HG02884 (cell line): ENCODE measurements at regions not wholly inside any gene's neighbourhood (a gene's known extent, or its start where the extent isn't known, plus 50 kb on each side); places are given as distances from the start of the nearest gene placed in this dataset.
"Not testable (repeated sequence)": the region's sequence is repeated elsewhere in the genome, so short reads cannot be mapped to it uniquely, and the experiment has no call there.

Experiments used
- ATAC-seq: cut with Tn5 transposase; IDR thresholded peaks from one replicate; pipeline ENCODE4 v1.9.1; 2021; ENCODE audit warnings: mild to moderate bottlenecking, moderate library complexity; ENCODE audit not compliant: unreplicated experiment

DNA sequence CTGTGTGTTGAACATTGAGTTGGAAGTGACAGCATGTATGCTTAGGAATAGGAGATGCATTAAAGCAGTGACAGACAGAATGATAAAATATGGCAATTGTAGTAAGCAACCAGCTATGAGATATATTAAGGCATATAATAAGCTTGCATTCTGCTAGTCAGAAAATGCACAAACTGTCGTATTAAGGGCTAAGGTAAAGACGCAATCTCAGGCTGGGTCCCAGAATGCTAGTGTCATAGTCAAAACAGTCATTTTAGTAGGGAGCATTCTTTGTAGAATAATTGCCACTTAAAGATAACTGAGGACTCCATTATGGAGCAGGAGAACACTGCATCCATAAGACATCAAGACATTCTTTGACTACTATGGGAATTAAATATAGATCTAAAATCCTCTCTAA, 1369.7 kb upstream of the C9orf72 start:
- no peak for ATAC-seq

DNA sequence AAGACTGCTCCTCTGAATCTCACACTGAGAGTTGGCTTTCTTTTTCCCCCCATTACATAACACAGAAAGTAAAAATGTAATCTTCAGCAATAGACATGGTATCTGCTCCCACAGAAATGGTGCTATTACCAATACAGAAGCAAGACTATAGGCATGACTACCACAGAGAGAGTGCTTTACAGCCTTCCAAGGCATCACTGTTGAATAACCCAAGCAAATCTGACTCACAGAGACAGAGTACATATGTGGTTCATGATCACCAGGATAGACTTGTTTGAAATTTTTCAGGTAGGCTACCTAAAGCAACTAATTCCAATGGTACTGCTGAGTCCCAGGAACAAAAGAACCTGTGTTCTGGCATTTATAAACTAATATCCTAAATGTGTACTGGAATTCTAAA, 1373.4 kb upstream of the C9orf72 start:
- no peak for ATAC-seq

DNA sequence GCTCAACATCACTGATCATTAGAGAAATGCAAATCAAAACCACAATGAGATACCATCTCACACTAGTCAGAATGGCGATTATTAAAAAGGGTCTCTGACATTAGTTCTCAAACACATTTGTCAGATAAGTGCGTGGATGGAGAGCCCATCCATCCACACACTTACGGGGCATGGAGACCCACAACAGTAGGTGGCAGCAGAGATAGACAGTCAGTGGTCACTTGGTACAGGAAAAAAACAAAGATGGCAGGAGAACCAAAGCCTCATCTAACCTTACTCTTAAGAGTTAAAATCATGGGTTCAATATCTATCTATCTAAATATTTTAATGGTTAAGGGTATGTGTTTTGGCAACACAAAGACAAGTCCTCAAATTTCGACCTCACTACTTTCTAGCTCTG, 1378.7 kb upstream of the C9orf72 start:
- no peak for ATAC-seq

DNA sequence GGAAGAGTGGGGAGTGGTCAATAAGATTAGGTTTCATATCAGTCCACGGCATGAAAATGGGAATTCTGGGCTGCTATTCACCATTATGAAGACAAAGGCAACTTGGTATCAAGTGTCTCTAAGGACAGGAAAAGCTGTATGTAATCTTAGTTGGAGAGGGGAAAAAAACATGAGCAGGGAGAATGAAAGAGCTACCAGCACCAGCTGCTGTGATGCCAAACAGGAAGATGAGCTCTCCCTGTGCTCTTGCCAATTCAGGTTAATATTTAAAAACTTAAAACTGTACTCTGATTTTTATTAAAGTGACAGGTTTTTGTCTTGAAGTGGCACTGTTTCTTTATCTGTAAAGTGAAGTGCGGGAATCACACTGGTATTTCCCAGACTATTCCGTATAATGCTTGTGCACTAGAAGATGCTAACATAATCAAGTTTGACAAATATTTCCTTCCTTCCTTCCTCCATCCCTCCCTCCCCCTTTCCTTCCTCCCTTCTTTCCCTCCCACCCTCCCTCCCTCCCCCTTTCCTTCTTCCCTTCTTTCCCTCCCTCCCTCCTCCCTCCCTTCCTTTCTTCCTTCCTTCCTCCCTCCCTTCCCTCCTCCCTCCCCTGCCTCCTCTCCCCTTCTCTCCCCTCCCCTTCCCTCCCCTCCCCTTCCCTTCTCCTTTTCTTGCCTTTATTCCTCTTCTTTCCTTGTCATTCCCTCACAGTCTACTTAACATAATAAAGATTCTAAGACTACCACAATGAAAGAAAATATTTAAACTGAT, 1383.0 kb upstream of the C9orf72 start:
- no peak for ATAC-seq

DNA sequence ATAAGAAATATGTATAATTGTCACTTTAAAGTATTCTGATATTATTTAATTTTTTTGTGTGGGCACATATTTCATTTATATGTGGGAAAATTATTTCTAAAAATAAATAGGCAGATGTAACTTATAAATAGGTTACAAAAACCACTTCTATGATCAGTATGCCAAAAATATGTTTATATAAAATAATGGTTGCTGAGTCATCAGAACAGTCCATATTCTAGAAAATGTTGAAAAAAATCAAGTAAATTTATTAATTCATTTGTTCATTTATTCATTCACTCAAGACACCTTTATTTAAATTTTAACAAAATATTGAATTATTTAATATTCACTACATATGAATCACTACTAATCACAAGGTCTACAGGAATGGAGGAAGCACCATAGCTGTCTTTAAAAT, 1387.3 kb upstream of the C9orf72 start:
- no peak for ATAC-seq

DNA sequence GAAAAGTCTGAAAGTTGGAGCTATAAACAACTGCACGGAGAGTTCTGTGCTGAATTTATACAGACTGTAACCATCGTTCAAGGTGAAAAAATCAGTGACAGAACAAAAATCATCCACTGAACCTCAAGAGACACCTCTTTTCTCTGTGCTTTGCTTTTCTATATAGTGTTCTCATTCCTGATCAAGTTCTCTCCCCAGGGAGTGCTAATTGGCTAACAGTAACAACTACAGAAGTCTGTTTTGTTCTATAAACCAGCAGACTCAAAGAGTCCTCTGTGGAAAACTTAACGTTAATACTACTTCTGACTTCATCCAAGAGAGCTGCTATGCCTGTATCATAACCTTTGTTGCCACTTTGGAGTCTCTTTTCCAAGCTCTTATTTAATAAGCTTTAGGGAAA, 1388.3 kb upstream of the C9orf72 start:
- ATAC-seq: no peak

DNA sequence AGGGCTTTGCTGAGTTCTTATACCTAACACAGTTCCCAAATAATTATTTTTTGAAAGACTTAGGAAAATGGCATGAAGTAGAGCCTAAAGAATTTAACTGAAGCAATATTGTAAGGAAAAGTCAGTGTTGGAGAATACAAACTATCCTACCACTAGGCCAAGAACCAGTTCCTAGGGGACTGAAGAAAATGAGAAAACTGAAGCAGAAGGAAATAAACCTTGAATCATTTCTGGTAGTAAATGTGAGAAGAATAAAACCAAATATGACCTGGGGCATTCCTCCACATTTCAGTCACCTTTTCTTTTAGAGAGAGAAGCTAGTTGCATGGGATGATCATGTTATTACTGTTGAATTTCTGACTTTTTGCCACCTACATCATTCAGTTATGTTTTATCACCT, 1393.9 kb upstream of the C9orf72 start:
- no peak for ATAC-seq

DNA sequence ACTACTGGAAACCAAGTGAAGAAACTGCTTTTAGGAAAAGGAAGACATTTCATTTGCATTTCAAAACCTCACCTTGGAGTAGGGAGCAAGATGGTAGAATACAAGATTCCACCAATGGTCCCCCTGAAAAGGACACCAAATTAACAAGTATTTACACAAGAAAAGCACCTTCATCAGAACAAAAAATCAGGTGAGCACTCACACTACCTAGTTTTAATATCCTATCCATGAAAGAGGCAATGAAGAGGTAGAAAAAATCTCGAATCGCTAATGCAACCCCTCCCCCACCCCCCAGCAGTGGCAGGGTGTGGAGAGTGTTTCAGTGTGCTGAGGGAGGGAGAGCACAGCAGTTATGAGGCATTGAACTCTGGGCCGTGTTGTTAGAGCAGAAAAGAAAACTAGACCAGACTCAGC, 1397.0 kb upstream of the C9orf72 start:
- no peak for ATAC-seq

DNA sequence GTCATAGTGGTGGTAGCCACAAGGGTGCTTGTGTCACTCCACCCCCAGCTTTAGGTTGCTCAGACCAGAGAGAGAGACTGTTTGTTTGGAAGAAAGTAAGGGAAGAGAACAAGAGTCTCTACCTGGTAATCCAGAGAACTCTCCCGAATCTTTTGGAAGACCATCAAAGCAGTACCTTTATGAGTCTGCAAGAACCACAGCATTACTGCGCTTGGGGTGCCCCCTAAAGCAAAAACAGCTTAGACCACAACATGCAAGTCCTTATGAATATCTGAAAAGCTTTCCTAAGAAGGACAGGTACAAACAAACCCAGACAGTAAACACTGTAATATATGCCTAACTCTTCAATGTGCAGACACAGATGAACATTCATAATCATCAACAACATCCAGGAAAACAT, 1398.6 kb upstream of the C9orf72 start:
- no peak for ATAC-seq

DNA sequence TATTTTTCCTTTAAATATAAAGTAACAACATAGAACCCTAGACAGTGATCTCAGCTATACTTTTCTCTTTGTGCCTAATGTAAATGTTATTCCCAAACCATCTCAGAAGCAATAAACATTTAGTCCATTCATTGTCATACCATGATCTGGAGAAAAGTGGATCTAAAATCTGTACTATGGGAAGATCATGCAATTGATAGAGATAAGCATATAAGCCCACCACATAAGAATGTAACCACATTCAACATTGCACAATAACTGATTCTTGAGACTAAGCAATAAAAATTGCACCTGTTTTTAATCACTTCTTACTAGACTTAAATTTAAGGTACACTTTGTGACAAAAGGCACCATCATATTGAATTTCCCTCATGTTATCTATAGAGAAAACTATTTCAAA, 1403.0 kb upstream of the C9orf72 start:
- no peak for ATAC-seq

DNA sequence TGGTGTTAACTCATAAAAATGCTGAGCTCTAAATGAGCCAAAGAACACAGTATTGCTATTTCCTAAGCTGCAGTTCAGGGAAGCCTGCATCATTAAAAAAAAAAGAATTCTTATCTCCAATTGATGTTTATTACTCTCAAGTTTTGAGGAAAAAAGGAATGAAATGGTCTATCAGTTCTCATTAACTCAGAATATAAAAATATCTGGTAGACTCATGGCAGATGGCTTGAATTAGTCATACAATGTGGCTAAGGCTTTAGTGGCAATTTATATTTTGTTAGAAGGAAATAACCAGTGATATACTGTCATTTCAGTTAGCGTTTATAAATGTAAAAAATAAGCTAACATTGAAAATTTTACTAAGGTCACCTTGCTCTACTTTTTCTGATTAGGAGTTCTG, 1403.4 kb upstream of the C9orf72 start:
- ATAC-seq: no peak

DNA sequence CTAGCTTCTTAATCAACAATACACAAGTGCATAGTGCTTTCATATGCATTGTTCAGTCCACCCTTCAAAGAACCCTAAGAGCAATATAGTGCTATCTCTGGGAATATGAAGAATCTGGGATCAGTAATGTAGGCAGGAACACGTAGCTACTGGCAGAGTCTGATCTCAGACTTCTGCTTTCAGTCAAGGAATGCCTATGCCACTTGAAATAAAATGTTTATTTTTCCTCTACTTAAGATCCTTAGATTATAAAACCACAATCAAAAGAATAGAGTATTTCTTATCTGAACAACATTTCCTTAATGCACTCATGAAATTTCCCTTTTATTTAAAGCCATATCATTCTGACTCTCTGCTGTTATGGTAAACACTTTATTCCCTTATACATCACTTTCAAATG, 1407.8 kb upstream of the C9orf72 start:
- no peak for ATAC-seq

DNA sequence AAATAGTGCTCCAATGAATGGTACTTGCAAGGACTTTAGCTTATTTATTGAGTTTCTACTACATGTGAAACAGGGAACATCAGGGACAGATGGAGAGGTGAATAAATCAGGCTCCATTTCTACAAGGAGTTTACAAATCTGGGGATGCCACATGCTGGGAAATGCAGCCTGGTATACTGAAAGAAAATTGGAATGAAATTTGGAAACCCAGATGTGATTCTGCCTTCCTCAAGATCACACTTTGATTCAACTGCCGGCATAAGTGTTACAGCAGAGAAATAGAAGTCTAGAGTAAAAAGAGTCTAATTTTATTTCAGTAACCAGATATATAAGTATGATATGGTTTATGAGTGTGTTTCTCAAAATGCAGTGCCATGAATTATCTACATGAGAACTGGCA, 1408.4 kb upstream of the C9orf72 start:
- no peak for ATAC-seq

DNA sequence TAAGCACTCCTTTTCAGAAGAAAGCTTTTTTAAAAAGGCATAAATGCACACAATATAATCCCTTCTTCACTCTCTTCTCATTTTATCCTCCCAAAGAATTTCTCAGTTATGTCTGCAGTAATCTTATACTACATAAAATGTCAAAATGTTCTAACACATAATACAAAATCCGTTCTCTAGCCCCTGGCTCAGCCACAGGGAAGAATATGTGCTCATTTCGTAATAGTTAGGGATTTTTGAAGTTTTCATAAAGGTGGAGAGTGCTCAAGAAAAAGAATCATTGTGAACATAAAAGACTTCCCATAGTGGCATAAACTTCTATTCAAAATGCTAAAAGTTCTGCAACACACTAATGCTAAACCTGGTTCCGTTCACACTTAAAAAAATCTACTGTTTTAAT, 1410.7 kb upstream of the C9orf72 start:
- ATAC-seq: no peak

DNA sequence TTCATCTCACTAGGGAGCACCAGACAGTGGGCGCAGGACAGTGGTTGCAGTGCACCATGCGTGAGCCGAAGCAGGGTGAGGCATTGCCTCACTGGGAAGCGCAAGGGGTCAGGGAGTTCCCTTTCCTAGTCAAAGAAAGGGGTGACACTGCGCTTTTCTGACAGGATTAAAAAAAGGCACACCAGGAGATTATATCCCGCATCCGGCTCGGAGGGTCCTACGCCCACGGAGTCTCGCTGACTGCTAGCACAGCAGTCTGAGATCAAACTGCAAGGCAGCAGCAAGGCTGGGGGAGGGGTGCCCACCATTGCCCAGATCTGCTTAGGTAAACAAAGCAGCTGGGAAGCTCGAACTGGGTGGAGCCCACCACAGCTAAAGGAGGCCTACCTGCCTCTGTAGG, 1416.7 kb upstream of the C9orf72 start:
- not testable (repeated sequence) for ATAC-seq

DNA sequence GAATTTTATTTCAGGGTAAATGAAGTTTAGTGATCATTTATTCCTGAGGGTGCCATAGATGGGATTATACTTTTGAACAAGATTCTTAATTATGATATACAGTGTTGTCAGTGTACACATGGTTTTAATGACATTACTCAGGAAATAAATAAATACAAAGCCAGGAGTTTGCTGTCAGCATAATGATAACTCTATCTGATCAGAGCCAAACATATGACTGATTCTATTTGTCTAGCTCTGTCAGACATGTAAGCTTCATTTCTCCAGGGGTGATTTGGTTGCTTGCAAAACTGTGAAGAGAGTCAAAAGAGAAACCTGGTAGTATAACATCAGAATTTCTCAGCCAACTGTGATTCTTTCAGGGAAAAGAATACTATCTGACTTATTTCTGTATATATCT, 1425.8 kb upstream of the C9orf72 start:
- ATAC-seq: no peak

DNA sequence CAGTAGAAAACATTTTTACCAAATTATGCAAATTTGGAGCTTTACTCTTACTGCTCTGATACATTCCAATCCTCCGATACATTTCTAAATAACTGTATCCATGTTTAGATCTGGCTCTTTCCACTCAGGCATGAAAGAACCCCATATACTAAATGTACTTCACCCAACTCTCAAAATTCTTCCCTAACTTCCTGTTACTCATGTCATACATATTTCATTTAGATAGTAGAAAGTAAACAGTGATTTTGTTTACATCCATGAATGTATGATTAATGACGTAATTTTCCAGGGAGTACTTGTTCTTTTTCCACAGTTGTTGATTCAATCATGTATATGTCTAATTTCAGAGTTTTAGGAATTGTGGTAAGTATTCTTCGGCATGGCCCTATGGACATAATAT, 1426.5 kb upstream of the C9orf72 start:
- ATAC-seq: no peak

DNA sequence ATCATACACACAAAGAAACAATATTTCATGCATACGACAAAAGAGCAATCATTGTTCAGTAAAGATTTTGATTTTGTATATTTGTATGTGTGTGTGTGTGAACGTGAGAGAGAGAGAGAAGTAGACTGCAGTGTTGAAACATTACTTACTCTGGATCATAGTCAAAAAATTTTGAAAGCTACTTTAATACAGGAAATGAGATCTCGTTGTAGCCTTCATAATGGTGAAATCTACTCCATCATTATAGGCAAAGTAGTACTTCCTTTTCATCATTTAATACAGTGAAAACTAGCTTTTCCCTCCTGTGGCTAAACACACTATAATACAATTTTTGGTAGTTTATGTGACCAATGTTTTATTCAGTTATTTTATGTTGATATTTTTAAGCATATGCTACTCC, 1427.7 kb upstream of the C9orf72 start:
- ATAC-seq: no peak

DNA sequence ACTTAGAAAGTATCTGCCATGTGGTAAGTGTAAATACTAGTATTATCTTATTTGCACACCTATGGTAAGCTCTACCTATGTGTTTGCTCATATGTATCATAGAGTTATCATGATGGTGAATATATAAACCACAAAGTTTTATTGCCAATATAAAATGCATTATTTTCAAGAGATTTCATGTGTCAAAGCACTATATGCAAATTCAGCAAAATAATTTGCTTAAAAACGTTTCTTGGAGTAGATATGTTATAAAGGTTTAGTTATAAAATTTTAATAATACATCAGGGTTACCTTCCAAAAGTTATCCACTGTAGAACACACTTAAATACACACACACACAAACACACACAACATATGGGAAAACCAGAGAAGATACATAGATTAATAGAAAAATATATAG, 1431.7 kb upstream of the C9orf72 start:
- no peak for ATAC-seq

DNA sequence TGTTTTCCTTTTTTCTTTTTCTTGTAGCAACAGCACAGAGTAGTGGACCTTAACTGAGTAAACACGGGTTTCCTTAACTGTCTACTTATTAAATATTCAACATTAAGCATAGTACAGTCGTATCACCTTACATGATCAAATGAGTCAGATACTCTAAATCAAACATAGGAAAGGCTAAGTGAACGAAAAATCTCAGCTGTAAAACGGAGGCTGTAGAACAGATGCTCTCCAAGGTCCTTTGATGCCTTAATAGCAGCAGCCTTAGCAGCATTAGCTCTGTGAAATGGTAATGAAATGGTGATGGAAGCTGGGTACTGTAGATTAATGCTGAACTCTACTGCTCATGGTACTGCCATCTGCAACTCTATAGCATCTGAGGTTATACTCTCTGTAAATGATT, 1433.3 kb upstream of the C9orf72 start:
- no peak for ATAC-seq

DNA sequence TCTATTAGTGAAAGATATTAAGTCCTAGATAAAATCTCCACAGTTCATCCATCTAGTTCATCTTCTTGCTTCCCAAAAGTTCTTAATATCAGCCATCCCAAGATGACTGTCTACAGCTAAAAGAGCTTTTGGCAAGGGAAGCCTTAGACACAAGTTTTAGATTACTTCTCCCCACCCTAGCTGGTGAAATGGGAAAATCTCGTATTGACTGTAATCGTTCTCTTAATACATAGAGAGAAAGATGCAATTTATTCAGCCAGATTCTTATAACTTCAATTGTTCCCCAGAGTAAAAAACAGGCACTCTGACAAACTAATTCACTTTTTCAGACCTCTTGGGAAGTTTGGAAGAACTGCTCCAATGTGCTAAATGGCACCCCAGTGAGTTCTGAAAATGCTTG, 1439.6 kb upstream of the C9orf72 start:
- no peak for ATAC-seq

DNA sequence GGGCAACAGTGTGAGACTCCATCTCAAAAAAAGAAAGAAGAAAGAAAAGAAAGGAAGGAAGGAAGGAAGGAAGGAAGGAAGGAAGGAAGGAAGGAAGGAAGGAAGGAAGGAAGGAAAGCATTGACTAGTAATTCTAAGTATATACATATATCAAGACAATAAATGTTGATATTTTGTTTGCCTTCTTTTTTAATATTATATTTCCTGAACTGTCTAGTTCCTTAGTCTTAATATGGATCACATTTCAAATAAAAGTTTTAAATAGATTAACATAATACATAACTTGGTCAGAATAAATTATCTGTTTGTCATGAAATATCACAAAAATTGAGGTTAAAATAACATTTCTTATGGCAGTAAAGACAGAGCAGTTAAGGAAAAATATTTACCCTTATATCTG, 1448.4 kb upstream of the C9orf72 start:
- no peak for ATAC-seq

DNA sequence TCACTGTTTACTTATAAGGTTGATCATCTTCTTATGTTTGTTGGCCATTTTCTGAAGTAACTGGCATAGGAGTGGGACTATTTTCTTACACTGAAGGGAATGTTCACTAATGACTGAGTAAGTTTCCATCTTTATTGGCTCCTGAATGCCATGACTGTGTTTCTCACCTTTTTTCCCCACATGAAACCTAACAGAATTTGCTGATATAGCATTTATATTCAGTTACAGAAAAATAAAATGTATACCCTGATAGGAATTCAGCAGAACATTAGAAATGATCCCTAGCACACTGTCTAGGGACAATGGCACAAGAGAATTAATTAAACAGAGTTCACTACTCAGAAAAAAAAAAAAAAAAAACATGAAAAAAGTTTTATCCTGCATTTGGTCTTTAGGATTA, 1465.1 kb upstream of the C9orf72 start:
- no peak for ATAC-seq
